ENCODE measurements at regions not wholly inside any gene's neighbourhood (a gene's known extent, or its start where the extent isn't known, plus 50 kb on each side); places are given as distances from the start of the nearest gene placed in this dataset.

GRCh38 chr20:24738981-24739633, 210.0 kb upstream of the CST7 start:
- H2BK20ac ChIP-seq (ENCODE audit: low read depth, low read length), result no peak overlapping the region
- no peak overlapping the region for H3K4ac ChIP-seq (ENCODE audit: low read depth, low read length)
- ChIA-PET POLR2A (ENCODE audit: unreplicated experiment) (no interaction called here), CTCF (no interaction called here)
- no peak overlapping the region for H3K4me3 ChIP-seq (ENCODE audit: insufficient read depth, low read depth, low read length)
- no peak overlapping the region for H3K27ac ChIP-seq (ENCODE audit: insufficient read depth, low read length)
- no peak overlapping the region for H4K8ac ChIP-seq (ENCODE audit: low read depth in 2 of 2, low read length in 2 of 2)
- DNase-seq (no peak), ATAC-seq (ENCODE audit: low read depth) (no peak)
- H3K23ac ChIP-seq (ENCODE audit: low read depth, low read length), result no peak overlapping the region
- H2AK9ac ChIP-seq (replicated peaks; ENCODE audit: low read depth, low read length, poor library complexity), result no peak overlapping the region
- no peak overlapping the region for H3K56ac ChIP-seq (ENCODE audit: extremely low read depth, insufficient read depth, low read length)
- no peak overlapping the region for H3K4me2 ChIP-seq (ENCODE audit: low read depth, low read length)
- H4K91ac ChIP-seq (ENCODE audit: insufficient read depth, low read depth, low read length), result no peak overlapping the region
- no peak overlapping the region for H2BK120ac ChIP-seq (ENCODE audit: low read depth, low read length)
- intact Hi-C loops (cut with micrococcal nuclease), result no loop called here
- no peak overlapping the region for H3K9ac ChIP-seq (ENCODE audit: low read depth, low read length)
- no peak overlapping the region for H2AK5ac ChIP-seq (ENCODE audit: low read depth, low read length)
- H3K9me3 ChIP-seq (ENCODE audit: control insufficient read depth, insufficient read depth, low read length), result no peaks in the 10 kb centered on the region
- no peak overlapping the region for H2AFZ ChIP-seq (replicated peaks; ENCODE audit: low read length, poor library complexity)
- H3K18ac ChIP-seq (ENCODE audit: low read depth, low read length), result no peak overlapping the region
- no peaks in the 10 kb centered on the region; the same call in 1 of the 2 replicates for H3K9me1 ChIP-seq (ENCODE audit: insufficient read depth, low read length)
- dilution Hi-C loops (cut with HindIII; ENCODE audit: low sequenced_read_pairs, unreplicated experiment), result no loop called here
- no TSS peak for BruUV-seq (replicated peaks)
- no peak overlapping the region for H2BK5ac ChIP-seq (ENCODE audit: low read depth, low read length, poor library complexity, severe bottlenecking)
- H3K14ac ChIP-seq (replicated peaks; ENCODE audit: low read depth, low read length), result no peak overlapping the region
- in situ Hi-C loops (cut with MboI; ENCODE audit: low sequenced_read_pairs), result no loop called here
- H2BK15ac ChIP-seq (ENCODE audit: low read depth, low read length), result no peak overlapping the region
- H3K27me3 ChIP-seq (ENCODE audit: control insufficient read depth, insufficient read depth, low read length), result peaks cover 14% of the 10 kb centered on the region; the same call in 1 of the 2 replicates
- H4K5ac ChIP-seq (ENCODE audit: low read depth, low read length), result no peak overlapping the region
- no peaks in the 10 kb centered on the region for H4K20me1 ChIP-seq (ENCODE audit: insufficient read depth, low read length)
- peaks cover 7% of the 10 kb centered on the region; the same call in 1 of the 2 replicates for H3K4me1 ChIP-seq (ENCODE audit: control insufficient read depth, insufficient read depth, low read length)
- no CpG with 5 or more reads among the region's 7 CpGs for WGBS, 2 experiments (ENCODE audit: extremely low coverage in 2 of 2, insufficient read length in 1 of 2)
- TF ChIP-seq RFX5 (IDR thresholded peaks at IDR 0.05; ENCODE audit: low read depth, low read length) (no peak), CEBPB (IDR thresholded peaks at IDR 0.05; ENCODE audit: low read depth, low read length) (no peak), POLR2A (IDR thresholded peaks at IDR 0.05; ENCODE audit: low read depth, low read length) (no peak), CTCF (conservative IDR thresholded peaks at IDR 0.05; ENCODE audit: low read depth, low read length) (no peak), ELK1 (IDR thresholded peaks at IDR 0.05; ENCODE audit: borderline replicate concordance, low read depth, low read length) (no peak), NFE2L2 (IDR thresholded peaks at IDR 0.05; ENCODE audit: low read depth, low read length) (no peak), SMC3 (IDR thresholded peaks at IDR 0.05; ENCODE audit: low read depth, low read length) (no peak), MAFK (IDR thresholded peaks at IDR 0.05; ENCODE audit: low read depth, low read length) (no peak), MXI1 (IDR thresholded peaks at IDR 0.05; ENCODE audit: borderline replicate concordance, low read depth, low read length) (no peak), RCOR1 (IDR thresholded peaks at IDR 0.05; ENCODE audit: insufficient replicate concordance, low read length) (no peak), RAD21 (IDR thresholded peaks at IDR 0.05; ENCODE audit: low read length) (no peak), BHLHE40 (IDR thresholded peaks at IDR 0.05; ENCODE audit: low read depth, low read length) (no peak), MAZ (IDR thresholded peaks at IDR 0.05; ENCODE audit: borderline replicate concordance, low read depth, low read length) (no peak), FOS (IDR thresholded peaks at IDR 0.05; ENCODE audit: low read depth, low read length) (no peak)
- no peaks in the 10 kb centered on the region for H3K79me1 ChIP-seq (ENCODE audit: low read depth in 1 of 2, low read length in 2 of 2)
- no peaks in the 10 kb centered on the region for H3K36me3 ChIP-seq (ENCODE audit: control insufficient read depth, insufficient read depth, low read length)
